DOHH2 (cell line): ENCODE measurements at regions not wholly inside any gene's neighbourhood (a gene's known extent, or its start where the extent isn't known, plus 50 kb on each side); places are given as distances from the start of the nearest gene placed in this dataset.

Experiments
- EZH2phosphoT487 ChIP-seq: fragments of 200-600 bp; sonication (generic); IDR thresholded peaks from 2 replicates; pipeline ENCODE4 v1.6.1; 2017; ENCODE audit warnings: borderline replicate concordance, mild to moderate bottlenecking, antibody characterized with exemption, low read length, moderate library complexity, mixed read lengths
- TF ChIP-seq, protein P1 (sequence below): fragments of 200-600 bp; sonication (generic); IDR thresholded peaks from one replicate; pipeline ENCODE4 v1.5.1; 2014; ENCODE audit warnings: antibody characterized with exemption, mild to moderate bottlenecking, low read depth, low read length; ENCODE audit not compliant: poor library complexity, severe bottlenecking

DNA sequence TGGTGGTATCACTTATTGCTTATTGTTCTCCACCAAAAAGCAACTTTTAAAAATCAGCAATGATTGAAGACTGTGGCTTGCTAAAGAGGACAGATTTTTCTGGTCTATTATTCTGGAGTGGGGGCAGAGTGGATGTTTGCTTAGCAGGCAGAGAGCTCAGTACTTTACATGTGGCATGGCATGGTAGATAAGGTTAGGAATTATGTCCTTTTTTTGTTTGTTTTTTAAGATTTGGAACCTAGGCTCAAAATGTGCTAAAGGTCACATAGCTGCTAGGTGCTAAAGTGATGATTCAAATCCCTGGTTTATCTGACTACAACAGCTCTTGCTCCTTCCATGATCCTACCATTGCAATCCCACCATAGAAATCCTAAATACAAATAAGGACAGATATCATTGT lies 331.0 kb upstream of the ADAMTS9 start:
- TF ChIP-seq, protein P1, sequence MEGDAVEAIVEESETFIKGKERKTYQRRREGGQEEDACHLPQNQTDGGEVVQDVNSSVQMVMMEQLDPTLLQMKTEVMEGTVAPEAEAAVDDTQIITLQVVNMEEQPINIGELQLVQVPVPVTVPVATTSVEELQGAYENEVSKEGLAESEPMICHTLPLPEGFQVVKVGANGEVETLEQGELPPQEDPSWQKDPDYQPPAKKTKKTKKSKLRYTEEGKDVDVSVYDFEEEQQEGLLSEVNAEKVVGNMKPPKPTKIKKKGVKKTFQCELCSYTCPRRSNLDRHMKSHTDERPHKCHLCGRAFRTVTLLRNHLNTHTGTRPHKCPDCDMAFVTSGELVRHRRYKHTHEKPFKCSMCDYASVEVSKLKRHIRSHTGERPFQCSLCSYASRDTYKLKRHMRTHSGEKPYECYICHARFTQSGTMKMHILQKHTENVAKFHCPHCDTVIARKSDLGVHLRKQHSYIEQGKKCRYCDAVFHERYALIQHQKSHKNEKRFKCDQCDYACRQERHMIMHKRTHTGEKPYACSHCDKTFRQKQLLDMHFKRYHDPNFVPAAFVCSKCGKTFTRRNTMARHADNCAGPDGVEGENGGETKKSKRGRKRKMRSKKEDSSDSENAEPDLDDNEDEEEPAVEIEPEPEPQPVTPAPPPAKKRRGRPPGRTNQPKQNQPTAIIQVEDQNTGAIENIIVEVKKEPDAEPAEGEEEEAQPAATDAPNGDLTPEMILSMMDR: no peak
- no peak for TF ChIP-seq EZH2phosphoT487
